MM.1S (cell line): ENCODE measurements at regions not wholly inside any gene's neighbourhood (a gene's known extent, or its start where the extent isn't known, plus 50 kb on each side); places are given as distances from the start of the nearest gene placed in this dataset.

Experiments used
- DNase-seq: peaks from one replicate; pipeline ENCODE4 v3.0.0-alpha.2; 2015
- H2AFZ ChIP-seq: fragments of 300-600 bp; sonication (generic); 2 replicates; pipeline ENCODE4 v1.6.0; 2016; ENCODE audit warnings: antibody characterized with exemption, low read length
- H3F3A ChIP-seq: fragments of 300-600 bp; sonication (generic); 2 replicates; pipeline ENCODE4 v1.6.1; 2016; ENCODE audit warnings: mild to moderate bottlenecking, antibody characterized with exemption, low read length, moderate library complexity, mixed read lengths; ENCODE audit not compliant: insufficient read depth
- H3K27ac ChIP-seq: fragments of 300-600 bp; sonication (generic); 2 replicates; pipeline ENCODE4 v1.5.1; 2016; ENCODE audit warnings: mild to moderate bottlenecking, low read length
- H3K27me3 ChIP-seq: fragments of 300-600 bp; sonication (generic); replicated peaks from 2 replicates; pipeline ENCODE4 v1.6.0; 2016; ENCODE audit warnings: low read length; ENCODE audit not compliant: insufficient read depth
- H3K36me3 ChIP-seq: fragments of 300-600 bp; sonication (generic); replicated peaks from 2 replicates; pipeline ENCODE4 v1.6.1; 2016; ENCODE audit warnings: mild to moderate bottlenecking, low read length, mixed read lengths; ENCODE audit not compliant: insufficient read depth
- H3K4me1 ChIP-seq: fragments of 300-600 bp; sonication (generic); 2 replicates; pipeline ENCODE4 v1.6.1; 2016; ENCODE audit warnings: low read length, mixed read lengths
- H3K4me2 ChIP-seq: fragments of 300-600 bp; sonication (generic); 2 replicates; pipeline ENCODE4 v1.6.0; 2016; ENCODE audit warnings: low read depth, low read length
- H3K4me3 ChIP-seq: fragments of 300-600 bp; sonication (generic); 2 replicates; pipeline ENCODE4 v1.5.1; 2016; ENCODE audit warnings: low read length, mixed read lengths
- H3K79me2 ChIP-seq: fragments of 300-600 bp; sonication (generic); 2 replicates; pipeline ENCODE4 v1.6.1; 2016; ENCODE audit warnings: mixed run types, low read length, mixed read lengths
- H3K9ac ChIP-seq: fragments of 300-600 bp; sonication (generic); 2 replicates; pipeline ENCODE4 v1.6.1; 2016; ENCODE audit warnings: low read length, mixed read lengths
- H3K9me2 ChIP-seq: fragments of 300-600 bp; sonication (generic); replicated peaks from 2 replicates; pipeline ENCODE4 v1.6.1; 2016; ENCODE audit warnings: mild to moderate bottlenecking, low read length, mixed read lengths; ENCODE audit not compliant: insufficient read depth
- H3K9me3 ChIP-seq: fragments of 300-600 bp; sonication (generic); replicated peaks from 2 replicates; pipeline ENCODE4 v1.6.1; 2016; ENCODE audit warnings: mild to moderate bottlenecking, low read length, mixed read lengths; ENCODE audit not compliant: insufficient read depth
- H4K20me1 ChIP-seq: fragments of 300-600 bp; sonication (generic); 2 replicates; pipeline ENCODE4 v1.6.1; 2016; ENCODE audit warnings: mild to moderate bottlenecking, low read length, moderate library complexity, mixed read lengths; ENCODE audit not compliant: insufficient read depth
- EZH2 ChIP-seq: fragments of 300-600 bp; sonication (generic); optimal IDR thresholded peaks from 2 replicates; pipeline ENCODE3; 2017; ENCODE audit warnings: low read depth, mild to moderate bottlenecking, antibody characterized with exemption, low read length, mixed read lengths
- EZH2phosphoT487 ChIP-seq: fragments of 300-600 bp; sonication (generic); IDR thresholded peaks from 2 replicates; pipeline ENCODE4 v1.6.1; 2018; ENCODE audit warnings: antibody characterized with exemption, low read length
- TF ChIP-seq, protein P1 (sequence below): fragments of 300-600 bp; sonication (generic); IDR thresholded peaks from 2 replicates; pipeline ENCODE4 v1.5.1; 2016; ENCODE audit warnings: antibody characterized with exemption, low read length, mixed read lengths

DNA sequence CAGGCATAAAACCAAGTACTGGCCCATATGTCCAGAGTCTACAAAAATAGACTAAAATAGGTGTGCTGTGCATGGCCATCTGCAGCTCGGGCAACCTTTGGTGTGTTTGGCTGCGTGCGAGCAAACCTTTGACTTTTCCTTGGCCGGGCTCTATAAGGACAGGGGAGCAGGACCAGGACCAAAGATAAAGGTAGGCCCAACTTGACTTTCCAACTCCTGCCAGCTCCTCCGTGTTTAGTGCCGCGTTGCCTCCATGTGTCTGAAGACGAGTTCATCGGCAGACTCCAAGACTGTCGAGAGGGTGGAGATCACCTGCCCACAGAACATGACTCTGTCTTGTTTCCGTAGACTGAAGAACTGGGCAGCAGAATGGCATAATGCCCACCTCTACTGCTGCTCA is 375.5 kb downstream of the IRS2 start:
- no peak for TF ChIP-seq EZH2phosphoT487
- TF ChIP-seq, protein P1, sequence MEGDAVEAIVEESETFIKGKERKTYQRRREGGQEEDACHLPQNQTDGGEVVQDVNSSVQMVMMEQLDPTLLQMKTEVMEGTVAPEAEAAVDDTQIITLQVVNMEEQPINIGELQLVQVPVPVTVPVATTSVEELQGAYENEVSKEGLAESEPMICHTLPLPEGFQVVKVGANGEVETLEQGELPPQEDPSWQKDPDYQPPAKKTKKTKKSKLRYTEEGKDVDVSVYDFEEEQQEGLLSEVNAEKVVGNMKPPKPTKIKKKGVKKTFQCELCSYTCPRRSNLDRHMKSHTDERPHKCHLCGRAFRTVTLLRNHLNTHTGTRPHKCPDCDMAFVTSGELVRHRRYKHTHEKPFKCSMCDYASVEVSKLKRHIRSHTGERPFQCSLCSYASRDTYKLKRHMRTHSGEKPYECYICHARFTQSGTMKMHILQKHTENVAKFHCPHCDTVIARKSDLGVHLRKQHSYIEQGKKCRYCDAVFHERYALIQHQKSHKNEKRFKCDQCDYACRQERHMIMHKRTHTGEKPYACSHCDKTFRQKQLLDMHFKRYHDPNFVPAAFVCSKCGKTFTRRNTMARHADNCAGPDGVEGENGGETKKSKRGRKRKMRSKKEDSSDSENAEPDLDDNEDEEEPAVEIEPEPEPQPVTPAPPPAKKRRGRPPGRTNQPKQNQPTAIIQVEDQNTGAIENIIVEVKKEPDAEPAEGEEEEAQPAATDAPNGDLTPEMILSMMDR: no peak
- TF ChIP-seq EZH2: no peak

DNA sequence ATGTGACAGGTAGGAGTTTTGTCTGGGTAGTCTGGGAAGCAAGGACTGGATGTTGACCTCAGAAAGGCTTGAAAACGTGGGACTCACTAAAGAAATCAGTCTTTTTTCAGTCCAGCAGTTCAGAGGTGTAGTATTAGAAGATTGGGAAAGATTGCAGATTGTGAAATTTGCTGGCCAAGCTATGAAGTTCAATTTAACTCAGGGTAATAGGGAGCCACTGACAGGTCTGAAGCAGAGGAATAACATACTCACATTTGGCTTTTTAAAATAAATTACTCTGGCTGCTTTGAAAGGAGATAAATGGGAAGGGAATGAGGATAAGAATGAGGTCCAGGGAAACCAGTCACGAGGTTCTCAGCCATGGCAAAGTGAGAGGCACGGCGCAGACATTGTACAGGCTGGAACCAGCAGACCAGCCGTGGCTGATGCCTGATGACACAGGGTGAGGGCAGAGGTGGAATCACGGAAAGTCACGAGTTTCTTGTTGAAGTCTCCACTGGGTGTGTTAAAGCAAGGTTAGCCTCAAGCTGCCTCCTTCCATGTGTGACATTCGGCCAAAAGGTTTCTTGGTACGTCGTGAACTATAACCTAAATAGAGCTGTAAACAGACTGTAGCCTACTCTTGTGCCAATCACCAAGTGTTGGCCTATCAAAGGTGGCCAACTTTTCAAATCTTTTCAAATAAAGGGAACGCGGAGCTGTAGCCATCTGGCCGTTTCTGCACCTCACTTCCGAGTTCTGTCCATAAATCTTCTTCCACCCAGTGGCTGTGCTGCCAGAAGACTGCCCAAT is 377.6 kb downstream of the IRS2 start:
- Histone ChIP-seq H3F3A (no peaks in the 10 kb centered on the region), H3K9me3 (no peaks in the 10 kb centered on the region), H3K9me2 (no peaks in the 10 kb centered on the region), H3K27ac (no peak overlapping the region), H3K4me3 (no peak overlapping the region), H3K27me3 (no peaks in the 10 kb centered on the region), H3K79me2 (no peaks in the 10 kb centered on the region), H4K20me1 (no peaks in the 10 kb centered on the region), H2AFZ (no peak overlapping the region), H3K4me1 (no peaks in the 10 kb centered on the region; the same call in 1 of the 2 replicates), H3K4me2 (no peak overlapping the region), H3K36me3 (no peaks in the 10 kb centered on the region), H3K9ac (no peak overlapping the region)
- TF ChIP-seq, protein P1: no peak
- TF ChIP-seq EZH2 (no peak), EZH2phosphoT487 (no peak)
- no peak for DNase-seq

More for the DNA sequence above, 375.5 kb downstream of the IRS2 start:
- Histone ChIP-seq H3K79me2 (no peaks in the 10 kb centered on the region), H3K4me1 (no peaks in the 10 kb centered on the region; the same call in 1 of the 2 replicates), H3K9me3 (no peaks in the 10 kb centered on the region), H3K4me3 (no peak overlapping the region), H3K4me2 (no peak overlapping the region), H4K20me1 (no peaks in the 10 kb centered on the region), H3K27me3 (no peaks in the 10 kb centered on the region), H2AFZ (no peak overlapping the region), H3F3A (no peaks in the 10 kb centered on the region), H3K9me2 (no peaks in the 10 kb centered on the region), H3K36me3 (no peaks in the 10 kb centered on the region), H3K9ac (no peak overlapping the region), H3K27ac (no peak overlapping the region)
- no peak for DNase-seq

DNA sequence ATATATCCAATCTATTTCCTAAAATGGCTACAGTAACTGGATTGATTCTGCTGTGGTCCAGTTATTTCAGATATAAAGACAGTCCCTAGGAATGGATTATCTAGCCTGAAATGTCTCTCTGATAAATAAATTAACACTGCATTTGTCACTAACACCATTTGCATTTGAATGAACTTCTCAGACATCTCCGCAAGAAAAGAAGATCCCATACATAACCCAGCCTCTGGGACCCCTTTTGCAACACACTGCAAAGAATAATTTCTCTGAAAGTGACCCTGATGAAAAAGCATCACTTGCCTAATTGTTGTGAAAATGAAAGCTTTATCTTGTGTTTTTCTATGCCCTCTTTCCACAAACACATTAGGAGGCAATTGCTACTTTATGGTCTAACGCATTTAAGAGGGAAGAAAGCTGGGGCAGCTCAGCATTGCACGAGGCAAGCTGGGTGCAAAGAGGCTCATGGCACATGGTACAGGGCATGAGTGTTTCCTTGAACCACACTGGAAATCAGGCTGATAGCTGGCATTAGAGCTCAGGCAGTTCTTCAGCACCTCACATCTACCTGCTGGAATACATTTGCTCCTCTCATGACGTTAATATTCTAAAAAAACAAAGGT is 379.9 kb downstream of the IRS2 start:
- H3K4me2 ChIP-seq: no peak overlapping the region
- TF ChIP-seq EZH2 (no peak), EZH2phosphoT487 (no peak)
- TF ChIP-seq, protein P1: no peak
- no peaks in the 10 kb centered on the region for H4K20me1 ChIP-seq
- H3K4me1 ChIP-seq: no peaks in the 10 kb centered on the region; the same call in 1 of the 2 replicates
- H3K9me2 ChIP-seq: no peaks in the 10 kb centered on the region
- no peak overlapping the region for H3K9ac ChIP-seq
- no peaks in the 10 kb centered on the region for H3F3A ChIP-seq
- no peak overlapping the region for H3K27ac ChIP-seq
- H3K4me3 ChIP-seq: no peak overlapping the region
- no peak overlapping the region for H2AFZ ChIP-seq
- no peaks in the 10 kb centered on the region for H3K79me2 ChIP-seq
- DNase-seq: no peak
- no peaks in the 10 kb centered on the region for H3K36me3 ChIP-seq
- H3K9me3 ChIP-seq: no peaks in the 10 kb centered on the region
- H3K27me3 ChIP-seq: no peaks in the 10 kb centered on the region
